ENCODE measurements at regions not wholly inside any gene's neighbourhood (a gene's known extent, or its start where the extent isn't known, plus 50 kb on each side); places are given as distances from the start of the nearest gene placed in this dataset.

GRCh38 chr6:74731204-74731603 lies 474.6 kb downstream of the COL12A1 start:
- H2AFZ ChIP-seq (replicated peaks) = no peak overlapping the region
- H3K27me3 Mint-ChIP-seq (ENCODE audit: insufficient read depth, low read depth) = no peaks in the 10 kb centered on the region

GRCh38 chr6:74720923-74721322 lies 484.9 kb downstream of the COL12A1 start:
- Histone ChIP-seq H3K4me2 (no peak overlapping the region), H3K4me3 (no peak overlapping the region), H3K36me3 (no peaks in the 10 kb centered on the region), H3K27me3 (no peaks in the 10 kb centered on the region), H3F3A (ENCODE audit: low read depth) (no peaks in the 10 kb centered on the region), H3K27ac (no peak overlapping the region), H3K4me1 (no peaks in the 10 kb centered on the region), H3K79me2 (ENCODE audit: low read depth) (no peaks in the 10 kb centered on the region), H4K20me1 (ENCODE audit: low read depth) (no peaks in the 10 kb centered on the region), H2AFZ (replicated peaks) (no peak overlapping the region), H3K9me3 (ENCODE audit: low read depth) (no peaks in the 10 kb centered on the region), H3K9ac (no peak overlapping the region)
- H3K4me3 Mint-ChIP-seq = no peak overlapping the region
- no peaks in the 10 kb centered on the region for H3K27me3 Mint-ChIP-seq (ENCODE audit: insufficient read depth, low read depth)
- H3K9me3 Mint-ChIP-seq = no peaks in the 10 kb centered on the region
- no peak overlapping the region for H3K27ac Mint-ChIP-seq
- DNase-seq (ENCODE audit: low spot score) = no peak
- no peaks in the 10 kb centered on the region for H3K36me3 Mint-ChIP-seq
- TF ChIP-seq EZH2phosphoT487 (IDR thresholded peaks at IDR 0.05) = no peak
- TF ChIP-seq EZH2 (IDR thresholded peaks at IDR 0.05) = no peak
- TF ChIP-seq CTCF (IDR thresholded peaks at IDR 0.05) = no peak
- H3K4me1 Mint-ChIP-seq = no peaks in the 10 kb centered on the region

More at GRCh38 chr6:74731204-74731603, 474.6 kb downstream of the COL12A1 start:
- H3K27me3 ChIP-seq = no peaks in the 10 kb centered on the region
- H3K4me1 Mint-ChIP-seq = peaks cover 7% of the 10 kb centered on the region
- no peak overlapping the region for H3K9ac ChIP-seq
- H3K27ac ChIP-seq = no peak overlapping the region
- H3K4me1 ChIP-seq = no peaks in the 10 kb centered on the region
- H3K79me2 ChIP-seq (ENCODE audit: low read depth) = no peaks in the 10 kb centered on the region
- no peak overlapping the region for H3K4me2 ChIP-seq
- H3K27ac Mint-ChIP-seq = no peak overlapping the region
- no peak overlapping the region for H3K4me3 Mint-ChIP-seq
- H3K36me3 Mint-ChIP-seq = no peaks in the 10 kb centered on the region
- no peak overlapping the region for H3K4me3 ChIP-seq
- no peaks in the 10 kb centered on the region for H3K9me3 Mint-ChIP-seq
- H3F3A ChIP-seq (ENCODE audit: low read depth) = no peaks in the 10 kb centered on the region
- no peaks in the 10 kb centered on the region for H3K36me3 ChIP-seq
- H4K20me1 ChIP-seq (ENCODE audit: low read depth) = no peaks in the 10 kb centered on the region
- H3K9me3 ChIP-seq (ENCODE audit: low read depth) = no peaks in the 10 kb centered on the region
- TF ChIP-seq CTCF (IDR thresholded peaks at IDR 0.05) (no peak), EZH2 (IDR thresholded peaks at IDR 0.05) (no peak), EZH2phosphoT487 (IDR thresholded peaks at IDR 0.05) (no peak)
- no peak for DNase-seq (ENCODE audit: low spot score)

GRCh38 chr6:74717591-74717990 lies 488.3 kb downstream of the COL12A1 start:
- Mint-ChIP-seq H3K36me3 (no peaks in the 10 kb centered on the region), H3K9me3 (no peaks in the 10 kb centered on the region), H3K27me3 (ENCODE audit: insufficient read depth, low read depth) (no peaks in the 10 kb centered on the region), H3K27ac (no peak overlapping the region), H3K4me3 (no peak overlapping the region), H3K4me1 (no peaks in the 10 kb centered on the region)
- no peaks in the 10 kb centered on the region for H3K27me3 ChIP-seq
- DNase-seq (ENCODE audit: low spot score) = no peak
- H3K36me3 ChIP-seq = no peaks in the 10 kb centered on the region
- no peaks in the 10 kb centered on the region for H3K79me2 ChIP-seq (ENCODE audit: low read depth)
- H3K27ac ChIP-seq = no peak overlapping the region
- H3K4me1 ChIP-seq = no peaks in the 10 kb centered on the region
- H3K4me3 ChIP-seq = no peak overlapping the region
- H3K9ac ChIP-seq = no peak overlapping the region
- no peak overlapping the region for H3K4me2 ChIP-seq
- no peaks in the 10 kb centered on the region for H4K20me1 ChIP-seq (ENCODE audit: low read depth)
- no peaks in the 10 kb centered on the region for H3F3A ChIP-seq (ENCODE audit: low read depth)
- TF ChIP-seq CTCF (IDR thresholded peaks at IDR 0.05) (no peak), EZH2 (IDR thresholded peaks at IDR 0.05) (no peak), EZH2phosphoT487 (IDR thresholded peaks at IDR 0.05) (no peak)
- no peaks in the 10 kb centered on the region for H3K9me3 ChIP-seq (ENCODE audit: low read depth)
- no peak overlapping the region for H2AFZ ChIP-seq (replicated peaks)
